ENCODE measurements at regions not wholly inside any gene's neighbourhood (a gene's known extent, or its start where the extent isn't known, plus 50 kb on each side); places are given as distances from the start of the nearest gene placed in this dataset.

DNA sequence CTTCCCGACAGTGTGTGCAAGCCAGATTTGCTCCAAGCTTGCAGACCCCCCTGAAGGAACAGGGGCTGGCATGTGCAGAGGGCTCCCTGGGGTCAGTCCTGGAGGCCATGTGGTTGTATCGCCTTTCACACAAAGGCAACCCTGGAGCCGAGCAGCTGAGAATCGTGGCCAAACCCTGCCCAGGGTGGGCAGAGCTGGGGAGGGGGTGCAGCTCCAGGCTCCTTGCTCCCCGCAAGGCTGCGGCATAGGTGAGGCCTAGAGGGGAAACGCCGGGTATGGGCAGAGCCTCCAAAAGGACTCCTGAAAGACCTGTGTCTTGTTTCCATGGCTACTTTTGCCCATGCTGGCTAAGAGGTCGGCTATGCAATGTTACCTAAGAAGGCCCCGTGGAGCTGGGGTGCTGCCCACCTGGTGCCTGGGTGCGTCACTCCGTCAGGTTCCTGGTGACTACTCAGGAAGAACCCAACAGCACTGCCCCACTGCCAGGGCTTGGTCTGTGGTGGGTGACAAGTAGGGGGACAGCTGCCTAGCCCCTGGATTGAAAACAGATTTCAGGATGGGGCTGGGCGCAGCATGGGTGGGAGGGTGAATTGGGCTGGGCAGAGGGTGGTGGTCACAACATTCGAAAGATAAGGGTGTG is 171.0 kb upstream of the SHH start:
- H3K4me2 ChIP-seq (ENCODE audit: insufficient read depth, low read length), result no peak overlapping the region
- intact Hi-C loops (cut with micrococcal nuclease), result no loop called here
- H3K27me3 ChIP-seq (ENCODE audit: control insufficient read depth in 2 of 2, insufficient read depth in 2 of 2, low read length in 2 of 2), result no peaks in the 10 kb centered on the region
- BruUV-seq (replicated peaks), result no TSS peak
- ChIA-PET POLR2A (no interaction called here), CTCF (no interaction called here)
- no peak overlapping the region for H2AFZ ChIP-seq (ENCODE audit: low read depth, low read length)
- no peaks in the 10 kb centered on the region for H3K36me3 ChIP-seq (ENCODE audit: control insufficient read depth in 2 of 2, extremely low read depth in 1 of 2, insufficient read depth in 2 of 2, low read length in 2 of 2)
- H3K9me3 ChIP-seq (replicated peaks; ENCODE audit: control insufficient read depth, insufficient read depth, low read length), result peaks cover 2% of the 10 kb centered on the region
- no peak for TF ChIP-seq FOS (IDR thresholded peaks at IDR 0.05; ENCODE audit: borderline replicate concordance, insufficient read depth, low read length)
- TF ChIP-seq, protein P1, sequence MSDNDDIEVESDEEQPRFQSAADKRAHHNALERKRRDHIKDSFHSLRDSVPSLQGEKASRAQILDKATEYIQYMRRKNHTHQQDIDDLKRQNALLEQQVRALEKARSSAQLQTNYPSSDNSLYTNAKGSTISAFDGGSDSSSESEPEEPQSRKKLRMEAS (IDR thresholded peaks at IDR 0.05; ENCODE audit: insufficient read depth, insufficient read length), result no peak
- no peak for TF ChIP-seq MYC (IDR thresholded peaks at IDR 0.05; ENCODE audit: low read depth, low read length)
- no peak for TF ChIP-seq POLR2AphosphoS5 (IDR thresholded peaks at IDR 0.05; ENCODE audit: insufficient read depth, low read depth, low read length)
- no peak for TF ChIP-seq EZH2 (IDR thresholded peaks at IDR 0.05; ENCODE audit: borderline replicate concordance, low read depth, low read length, severe bottlenecking)
- TF ChIP-seq JUN (IDR thresholded peaks at IDR 0.05; ENCODE audit: borderline replicate concordance, insufficient read depth, insufficient read length, low read depth), result no peak
- TF ChIP-seq POLR2A (IDR thresholded peaks at IDR 0.05; ENCODE audit: low read depth, low read length), result no peak
- TF ChIP-seq, protein P2, sequence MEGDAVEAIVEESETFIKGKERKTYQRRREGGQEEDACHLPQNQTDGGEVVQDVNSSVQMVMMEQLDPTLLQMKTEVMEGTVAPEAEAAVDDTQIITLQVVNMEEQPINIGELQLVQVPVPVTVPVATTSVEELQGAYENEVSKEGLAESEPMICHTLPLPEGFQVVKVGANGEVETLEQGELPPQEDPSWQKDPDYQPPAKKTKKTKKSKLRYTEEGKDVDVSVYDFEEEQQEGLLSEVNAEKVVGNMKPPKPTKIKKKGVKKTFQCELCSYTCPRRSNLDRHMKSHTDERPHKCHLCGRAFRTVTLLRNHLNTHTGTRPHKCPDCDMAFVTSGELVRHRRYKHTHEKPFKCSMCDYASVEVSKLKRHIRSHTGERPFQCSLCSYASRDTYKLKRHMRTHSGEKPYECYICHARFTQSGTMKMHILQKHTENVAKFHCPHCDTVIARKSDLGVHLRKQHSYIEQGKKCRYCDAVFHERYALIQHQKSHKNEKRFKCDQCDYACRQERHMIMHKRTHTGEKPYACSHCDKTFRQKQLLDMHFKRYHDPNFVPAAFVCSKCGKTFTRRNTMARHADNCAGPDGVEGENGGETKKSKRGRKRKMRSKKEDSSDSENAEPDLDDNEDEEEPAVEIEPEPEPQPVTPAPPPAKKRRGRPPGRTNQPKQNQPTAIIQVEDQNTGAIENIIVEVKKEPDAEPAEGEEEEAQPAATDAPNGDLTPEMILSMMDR (IDR thresholded peaks at IDR 0.05; ENCODE audit: extremely low read depth in 1 of 2, insufficient read depth in 1 of 2, low read depth in 1 of 2, low read length in 2 of 2), result no peak
- no peak for TF ChIP-seq GATA2 (IDR thresholded peaks at IDR 0.05; ENCODE audit: insufficient read depth, insufficient read length, low read depth, low read length)
- H3K4me1 ChIP-seq (ENCODE audit: control insufficient read depth, extremely low read depth, insufficient read depth, low read length), result no peaks in the 10 kb centered on the region
- no peak for DNase-seq (ENCODE audit: low read depth, low spot score)
- no peaks in the 10 kb centered on the region for H3K9me1 ChIP-seq (replicated peaks; ENCODE audit: control insufficient read depth, extremely low read depth, insufficient read depth, low read length)
- no peak for FAIRE-seq
- no peak overlapping the region for H3K27ac ChIP-seq (ENCODE audit: insufficient read depth, low read depth, low read length)
- dilution Hi-C loops (cut with MboI; ENCODE audit: extremely low pct_ligation_motif_present, low sequenced_read_pairs), result no loop called here
- H3K9ac ChIP-seq (replicated peaks; ENCODE audit: extremely low read depth, insufficient read depth, low read length), result no peak overlapping the region
- H3K4me3 ChIP-seq (replicated peaks in 1 of 3; ENCODE audit: insufficient read depth in 1 of 3, low read depth in 1 of 3, low read length in 3 of 3), result no peak overlapping the region
- H3K79me2 ChIP-seq (ENCODE audit: control insufficient read depth, insufficient read depth, low read length), result no peaks in the 10 kb centered on the region
- no peaks in the 10 kb centered on the region for H4K20me1 ChIP-seq (replicated peaks; ENCODE audit: control insufficient read depth, extremely low read depth, insufficient read depth, low read length)
